ENCODE measurements at regions not wholly inside any gene's neighbourhood (a gene's known extent, or its start where the extent isn't known, plus 50 kb on each side); places are given as distances from the start of the nearest gene placed in this dataset.
A peak's percentile ranks its signal among the peaks of the same experiment; 100 is the strongest.
"Not testable (repeated sequence)": the region's sequence is repeated elsewhere in the genome, so short reads cannot be mapped to it uniquely, and the experiment has no call there.

DNA sequence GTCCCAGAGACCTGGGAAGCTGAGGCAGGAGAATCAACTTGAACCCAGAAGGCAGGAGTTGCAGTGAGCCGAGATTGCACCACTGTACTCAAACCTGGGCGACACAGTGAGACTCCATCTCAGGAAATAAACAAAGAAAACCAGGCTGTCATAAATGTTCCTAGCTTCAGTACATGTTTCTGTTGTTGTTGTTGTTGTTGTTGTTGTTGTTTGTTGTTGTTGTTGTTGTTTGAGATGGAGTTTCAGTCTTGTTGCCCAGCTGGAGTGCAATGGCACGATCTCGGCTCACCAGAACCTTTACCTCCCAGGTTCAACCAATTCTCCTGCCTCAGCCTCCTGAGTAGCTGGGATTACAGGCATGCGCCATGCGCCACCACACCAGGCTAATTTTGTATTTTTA, 452.5 kb downstream of the HS3ST3B1 start:
- DNase-seq: no peak

DNA sequence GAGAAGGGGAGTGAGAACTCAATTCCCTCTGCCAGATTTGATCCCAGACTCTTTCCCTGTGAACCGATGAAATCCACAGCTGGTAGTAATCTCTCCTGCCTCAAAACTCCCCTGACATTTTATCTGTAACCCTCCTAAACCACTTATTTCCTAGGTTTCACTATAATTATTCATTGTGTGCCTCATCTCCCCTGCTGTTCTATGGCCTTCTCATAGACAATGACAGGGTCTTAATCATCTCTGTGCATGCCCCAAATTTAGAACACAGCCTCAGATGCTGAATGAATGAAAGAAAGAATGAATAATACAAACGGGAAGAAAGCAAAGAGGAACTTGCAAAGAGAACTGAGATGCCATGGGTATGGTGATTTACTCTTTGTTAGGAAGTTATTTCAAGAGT, 451.1 kb downstream of the HS3ST3B1 start:
- no peak for DNase-seq

DNA sequence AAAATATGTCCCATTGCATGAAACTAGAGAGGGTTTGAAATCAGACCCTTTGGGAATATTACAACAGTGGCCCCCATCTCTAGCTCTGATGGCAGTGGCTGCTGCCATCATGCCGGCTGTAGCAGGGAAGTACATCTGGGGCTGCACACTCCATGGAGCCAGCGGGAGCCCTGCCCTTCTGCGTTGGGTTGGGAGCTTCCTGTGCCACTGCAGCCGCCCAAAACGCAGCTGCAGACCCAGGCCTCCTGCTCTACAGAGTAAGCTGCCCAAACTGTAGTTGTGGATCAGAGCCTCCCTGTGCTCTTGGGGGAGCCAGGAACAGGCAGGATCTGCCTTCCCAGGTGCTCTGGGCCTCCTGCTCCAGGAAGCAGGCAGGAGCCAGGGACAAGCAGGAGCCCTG, 450.0 kb downstream of the HS3ST3B1 start:
- DNase-seq: no peak

DNA sequence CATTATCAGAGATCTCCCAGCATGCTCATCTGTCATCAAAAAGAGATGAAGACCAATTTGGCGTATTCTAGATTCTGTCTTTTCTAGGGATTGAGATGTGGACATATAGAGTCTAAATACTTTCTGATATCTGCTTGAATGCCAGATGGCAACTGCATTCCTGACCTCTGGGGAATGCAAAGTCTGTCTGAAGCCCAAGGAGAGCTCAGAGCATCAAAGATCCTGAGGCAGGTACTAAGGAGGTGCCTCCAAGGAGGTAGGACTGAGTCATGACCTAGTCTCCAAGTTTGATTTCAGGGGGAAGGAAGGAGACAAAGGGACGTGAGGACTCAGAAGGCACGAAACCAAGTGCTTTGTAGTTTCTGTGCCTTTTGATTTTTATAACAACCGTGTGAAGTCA, 448.4 kb downstream of the HS3ST3B1 start:
- DNase-seq: no peak

DNA sequence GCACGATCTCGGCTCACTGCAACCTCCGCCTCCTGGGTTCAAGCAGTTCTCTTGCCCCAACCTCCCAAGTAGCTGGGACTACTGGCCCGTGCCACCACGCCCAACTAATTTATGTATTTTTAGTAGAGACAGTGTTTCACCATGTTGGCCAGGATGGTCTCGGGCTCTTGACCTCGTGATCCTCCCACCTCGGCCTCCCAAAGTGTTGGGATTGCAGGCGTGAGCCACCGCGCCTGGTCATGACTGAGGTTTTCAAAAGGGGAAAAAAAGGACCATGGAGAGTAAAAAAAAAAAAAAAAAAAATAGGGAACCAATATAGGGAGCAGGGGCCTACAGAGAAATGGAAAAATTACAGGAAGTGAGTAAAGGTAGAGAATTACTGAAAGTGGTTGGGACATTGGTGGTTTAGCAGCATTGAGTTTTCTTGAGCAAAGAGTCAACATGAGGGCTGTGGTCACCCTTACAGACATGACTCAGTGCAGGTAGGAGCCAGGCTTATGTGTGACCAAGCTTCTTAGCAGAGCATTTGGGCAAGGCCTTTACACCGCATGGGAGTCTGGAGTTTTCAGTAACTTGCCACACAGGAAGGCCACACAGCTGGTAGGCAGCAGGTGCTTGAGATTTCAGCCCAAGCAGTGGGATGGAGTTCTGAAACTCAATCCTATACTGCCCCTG, 447.3 kb downstream of the HS3ST3B1 start:
- DNase-seq: peak; percentile 53

DNA sequence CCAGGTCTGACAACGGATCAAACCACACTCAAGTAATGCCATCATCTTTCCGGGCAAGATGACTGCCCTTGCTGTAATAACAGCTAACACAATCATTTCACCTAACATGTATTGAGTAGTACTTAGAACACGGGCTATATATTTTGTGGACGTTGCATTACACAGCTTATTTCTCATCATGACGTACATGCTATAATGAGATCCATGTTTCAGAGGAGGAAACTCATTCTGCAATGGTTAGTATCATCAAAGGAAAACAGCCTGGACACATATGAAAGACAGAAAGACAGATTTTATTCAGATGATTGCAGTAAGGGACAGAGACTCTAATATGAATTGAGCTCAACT, 446.7 kb downstream of the HS3ST3B1 start:
- DNase-seq: no peak

DNA sequence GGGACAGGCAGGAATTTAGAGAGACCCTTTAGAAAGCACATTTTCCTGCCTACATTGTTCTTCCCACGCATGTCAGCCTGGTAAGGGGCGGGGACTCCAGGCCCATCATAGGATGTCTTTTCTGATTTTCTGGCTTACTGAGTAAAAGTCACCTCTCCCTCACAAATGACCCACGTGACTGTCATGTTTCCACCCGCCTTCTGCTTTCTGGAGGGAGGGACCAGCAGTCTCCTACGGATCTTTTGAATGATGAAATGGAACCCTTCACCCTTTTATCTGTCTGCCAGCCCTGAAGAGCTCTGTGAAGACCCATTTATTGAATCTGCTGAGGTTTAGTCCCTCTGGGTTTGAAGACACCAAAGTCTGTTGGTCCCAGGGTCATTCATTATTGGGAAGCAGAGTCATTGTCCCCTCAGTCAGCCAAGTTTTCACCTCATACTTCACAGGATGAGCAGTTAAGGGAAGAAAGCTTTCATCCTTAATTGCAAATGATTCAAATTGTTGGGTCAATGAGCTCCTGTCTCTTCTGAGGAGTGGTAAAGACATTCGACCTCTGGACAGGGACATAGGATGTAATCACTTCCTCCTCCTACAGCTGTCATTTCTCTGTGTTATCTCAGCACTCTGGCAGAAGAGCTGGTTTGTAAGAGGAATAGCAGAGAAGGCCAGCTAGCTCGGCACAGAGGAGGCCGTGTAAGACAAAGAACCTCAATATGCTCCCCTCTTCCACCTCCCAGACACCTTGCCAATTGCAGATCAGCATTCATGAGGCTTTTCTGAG, 446.1 kb downstream of the HS3ST3B1 start:
- no peak for DNase-seq

DNA sequence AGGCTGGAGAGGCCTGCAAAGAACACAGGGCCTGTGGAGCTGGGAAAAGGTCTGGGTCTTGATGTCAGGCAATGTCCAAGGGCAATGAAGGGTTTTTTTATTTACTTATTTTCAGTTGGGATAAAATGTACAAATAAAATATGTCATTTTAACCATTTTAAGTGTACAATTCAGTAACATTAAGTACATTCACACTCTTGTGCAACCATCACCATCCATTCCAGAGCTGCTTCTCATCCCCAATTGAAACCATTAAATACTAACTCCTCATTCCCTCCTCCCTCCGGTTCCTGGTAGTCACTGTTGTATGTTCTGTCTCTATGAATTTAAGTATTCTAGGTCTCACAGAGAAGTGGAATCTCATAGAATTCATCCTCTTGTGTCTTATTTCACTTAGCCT, 444.7 kb downstream of the HS3ST3B1 start:
- DNase-seq: no peak

DNA sequence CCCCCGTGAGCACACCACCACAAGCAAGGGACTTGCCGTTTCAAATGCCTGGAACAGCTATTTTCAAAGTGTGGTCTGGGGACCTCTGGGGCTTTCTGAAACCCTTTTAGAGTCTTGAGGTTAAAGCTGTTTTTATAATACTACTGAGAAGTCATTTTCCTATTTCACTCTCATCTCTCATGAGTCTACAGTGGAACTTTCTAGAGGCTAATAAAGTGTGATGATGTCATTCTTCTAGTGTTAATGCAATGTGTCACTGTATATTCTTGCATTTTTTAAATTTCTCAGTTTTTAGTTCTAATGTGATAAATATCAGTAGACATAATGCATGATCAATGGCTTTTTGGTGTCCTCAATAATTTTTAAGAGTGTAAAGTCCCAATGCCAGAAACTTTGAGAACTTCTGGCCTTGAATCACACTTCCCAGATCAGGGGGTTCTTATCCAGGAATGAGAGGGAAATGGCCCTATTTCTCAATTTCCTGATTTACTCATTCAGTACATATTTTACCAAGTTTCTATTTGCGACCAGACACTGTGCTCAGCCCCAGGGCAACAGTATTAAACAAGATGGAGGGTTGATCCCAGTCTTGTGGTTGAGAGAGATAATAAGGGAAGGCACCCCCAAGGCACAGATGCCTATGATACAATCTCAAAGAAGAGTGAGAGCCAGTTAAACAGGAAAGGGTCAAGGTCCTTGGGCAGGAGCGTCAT, 444.0 kb downstream of the HS3ST3B1 start:
- no peak for DNase-seq

DNA sequence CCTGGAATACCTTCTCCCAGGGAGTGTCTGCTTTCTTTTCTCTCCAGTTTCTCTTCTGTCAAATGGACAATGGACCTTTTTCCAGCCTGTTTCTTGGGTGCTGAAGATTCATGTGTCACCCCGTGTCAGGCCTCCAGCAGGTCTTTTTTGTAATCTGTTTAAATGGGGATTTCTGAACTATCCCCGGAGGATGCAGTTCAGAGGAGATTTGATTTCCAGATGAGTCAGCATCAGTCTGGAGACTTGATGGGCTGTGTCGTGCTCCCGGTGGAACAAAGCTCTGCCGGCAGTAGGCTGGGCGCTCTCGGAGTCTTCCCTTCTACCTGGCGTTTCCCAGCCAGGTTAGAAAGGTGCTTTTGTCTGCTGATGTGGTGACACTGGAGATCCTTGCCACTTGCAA, 440.6 kb downstream of the HS3ST3B1 start:
- DNase-seq: no peak

DNA sequence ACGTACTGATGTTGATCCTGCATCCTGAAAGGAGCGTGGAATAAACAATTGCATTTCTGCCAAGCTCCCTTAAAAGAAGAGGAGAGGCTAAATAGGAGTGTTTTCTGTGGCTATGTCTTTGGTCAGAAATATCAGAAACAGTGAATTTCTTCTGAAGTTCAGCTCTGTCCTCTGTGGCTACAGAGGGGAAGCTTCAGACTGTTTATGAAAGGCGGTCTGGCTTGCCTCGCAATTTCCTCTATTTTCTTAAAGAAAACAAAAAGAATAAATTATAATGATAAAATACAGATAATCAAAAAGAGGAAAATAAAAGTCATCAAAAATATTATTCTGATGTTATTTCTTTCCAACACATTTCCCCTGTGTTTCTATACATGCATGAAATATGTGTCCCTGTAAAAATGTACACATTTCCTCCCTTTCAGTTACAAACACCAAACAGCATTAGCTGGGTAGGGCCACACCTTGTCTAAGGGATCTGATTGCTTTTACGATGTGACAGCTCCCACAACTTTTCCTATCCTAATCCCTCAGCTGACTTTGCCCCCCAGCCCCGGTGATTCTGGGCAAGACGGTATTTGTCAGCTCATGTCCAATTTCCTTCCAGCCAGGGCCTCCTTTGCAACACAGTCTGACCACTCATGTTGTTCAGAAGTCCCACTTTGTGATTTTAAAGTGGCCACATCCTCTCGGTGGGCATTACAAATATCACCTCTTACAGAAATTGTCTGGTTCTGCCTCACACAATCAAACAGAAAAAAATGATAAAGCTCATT, 439.0 kb downstream of the HS3ST3B1 start:
- no peak for DNase-seq

DNA sequence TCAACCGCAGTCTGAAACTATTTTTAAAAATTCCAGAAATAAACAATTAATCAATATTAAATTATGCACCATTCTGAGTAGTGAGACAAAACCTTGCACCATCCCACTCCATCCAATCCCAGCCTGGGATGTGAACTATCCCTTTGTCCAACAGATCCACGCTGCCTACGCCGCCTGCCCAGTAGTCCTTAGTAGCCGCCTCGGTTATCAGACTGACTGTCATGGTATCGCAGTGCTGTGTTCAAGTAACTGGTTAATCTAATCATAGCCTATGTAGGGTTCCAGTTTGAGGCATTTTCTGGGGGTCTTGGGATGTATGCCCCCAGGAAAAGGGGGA, 437.7 kb downstream of the HS3ST3B1 start:
- DNase-seq: no peak

DNA sequence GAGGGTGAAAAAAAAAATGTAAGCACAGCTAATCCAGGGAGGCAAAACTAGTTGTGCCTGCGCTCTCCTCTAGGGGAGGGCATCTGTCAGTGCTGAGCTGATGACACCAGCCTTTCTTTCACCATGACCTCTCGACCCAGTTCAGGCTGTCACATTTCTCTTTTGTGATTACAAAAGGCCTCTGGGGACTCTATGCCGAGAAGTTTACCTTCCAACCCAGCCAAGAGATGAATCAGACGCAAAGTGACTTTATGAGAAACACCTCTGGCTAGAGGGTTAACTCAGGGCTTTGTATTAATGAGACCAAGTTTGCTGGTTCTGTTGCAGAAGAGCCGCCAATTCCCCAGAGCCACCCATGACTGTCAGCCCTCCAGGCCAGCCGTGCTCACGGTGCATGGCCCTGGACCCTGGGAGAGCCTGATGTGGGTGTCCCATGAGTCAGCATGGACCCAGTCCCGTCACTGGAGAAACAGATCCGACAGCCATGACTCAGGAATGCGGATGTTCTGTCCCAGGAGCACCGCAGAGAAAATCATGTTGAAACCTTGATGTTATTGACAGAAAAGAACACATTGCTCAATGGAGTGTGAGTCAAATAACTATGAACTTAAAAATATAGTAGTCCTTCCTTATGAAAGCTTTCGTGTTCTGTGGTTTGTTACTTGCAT, 437.2 kb downstream of the HS3ST3B1 start:
- DNase-seq: no peak

DNA sequence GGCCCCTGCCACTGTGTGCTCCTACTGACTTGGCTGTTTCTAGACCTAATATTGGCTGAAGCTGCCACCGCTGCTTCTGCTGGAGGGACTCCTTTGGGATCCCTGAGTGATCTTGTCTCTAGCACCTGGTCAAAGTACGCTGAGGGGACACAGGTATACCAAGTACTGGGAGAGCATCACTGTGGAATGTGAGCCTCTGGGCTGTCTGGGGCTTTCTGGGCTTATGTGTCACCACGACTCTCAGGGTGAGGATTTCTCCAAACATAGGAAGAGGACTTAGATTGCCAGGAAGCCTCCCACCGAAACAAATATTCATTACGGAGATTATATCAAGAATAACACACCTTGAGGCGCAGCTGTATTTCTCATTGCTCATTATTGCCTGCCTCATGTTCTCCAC, 435.8 kb downstream of the HS3ST3B1 start:
- no peak for DNase-seq

DNA sequence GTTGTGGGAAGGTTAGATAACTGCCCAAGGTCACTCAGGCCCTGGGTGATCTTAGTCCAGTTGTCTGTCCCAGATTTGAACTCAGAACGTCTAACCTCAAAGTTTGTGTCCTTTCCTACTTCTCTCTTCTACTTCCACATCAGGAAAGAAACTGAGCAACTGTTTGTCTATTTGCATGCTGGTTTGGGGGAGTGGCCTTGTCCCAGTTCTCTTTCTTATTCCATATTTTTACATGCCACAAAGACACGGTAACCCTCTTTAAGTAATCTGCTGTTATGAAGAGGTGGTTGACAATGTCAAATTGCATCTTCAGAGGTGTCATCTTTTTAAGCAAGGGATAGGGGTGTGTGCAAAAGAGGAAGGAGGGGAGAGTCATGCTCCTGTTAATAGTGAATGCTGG, 432.5 kb downstream of the HS3ST3B1 start:
- DNase-seq: no peak

DNA sequence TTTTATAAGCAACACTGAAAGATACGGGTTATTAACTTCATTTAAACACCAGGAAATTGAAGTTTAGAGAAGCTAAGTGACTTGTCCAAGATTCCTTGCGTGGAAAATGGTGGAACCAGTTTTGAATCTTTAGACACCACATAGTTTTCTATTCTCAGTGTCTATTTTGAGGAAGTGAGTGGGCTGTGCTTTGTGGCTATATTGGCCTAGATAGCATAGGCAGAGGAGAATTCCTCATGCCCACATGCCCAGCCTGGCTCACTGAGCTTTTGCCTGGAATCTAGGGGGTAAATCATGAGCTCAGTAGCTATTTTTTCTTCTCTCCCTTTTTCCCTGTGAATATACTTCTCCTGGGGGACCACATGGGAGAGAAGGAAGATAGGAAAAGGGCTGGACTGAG, 431.3 kb downstream of the HS3ST3B1 start:
- no peak for DNase-seq

DNA sequence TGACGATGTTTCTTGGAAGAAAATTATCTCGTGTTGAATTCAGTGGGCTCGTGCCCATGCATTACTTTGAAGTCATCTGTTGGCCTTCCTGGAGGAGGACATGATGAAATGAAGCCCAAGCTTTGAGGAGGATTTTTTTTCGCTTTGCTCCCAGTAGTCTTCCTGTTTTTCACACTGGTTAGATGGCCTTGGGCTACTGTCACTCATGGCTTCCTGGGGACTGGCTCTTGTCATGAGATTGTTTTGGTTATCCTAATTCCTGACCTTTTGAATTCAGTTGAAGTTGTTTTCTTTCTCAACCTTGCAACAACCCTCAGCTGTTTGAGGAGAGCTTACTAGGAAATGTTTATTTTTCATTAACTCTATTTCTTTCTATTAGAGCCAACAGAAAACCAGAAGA, 430.7 kb downstream of the HS3ST3B1 start:
- DNase-seq: no peak

DNA sequence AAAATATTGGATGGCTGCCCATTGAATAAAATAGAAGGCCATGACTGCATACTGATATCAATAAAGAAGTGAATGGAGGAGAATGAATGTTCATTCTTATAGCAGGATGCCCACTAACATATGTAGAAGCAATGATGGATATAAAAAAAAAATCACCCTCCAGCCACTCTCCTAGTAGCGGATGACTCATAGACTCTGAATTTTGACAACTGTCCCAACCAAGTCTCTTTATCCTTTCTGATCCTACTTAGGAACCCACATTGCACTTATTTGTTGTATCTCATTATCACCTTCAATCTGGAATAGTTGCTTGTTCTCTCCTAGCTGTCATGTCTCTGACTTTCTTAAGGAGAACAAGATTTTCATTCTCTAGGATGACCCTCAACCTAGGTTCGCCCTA, 429.9 kb downstream of the HS3ST3B1 start:
- DNase-seq: no peak

DNA sequence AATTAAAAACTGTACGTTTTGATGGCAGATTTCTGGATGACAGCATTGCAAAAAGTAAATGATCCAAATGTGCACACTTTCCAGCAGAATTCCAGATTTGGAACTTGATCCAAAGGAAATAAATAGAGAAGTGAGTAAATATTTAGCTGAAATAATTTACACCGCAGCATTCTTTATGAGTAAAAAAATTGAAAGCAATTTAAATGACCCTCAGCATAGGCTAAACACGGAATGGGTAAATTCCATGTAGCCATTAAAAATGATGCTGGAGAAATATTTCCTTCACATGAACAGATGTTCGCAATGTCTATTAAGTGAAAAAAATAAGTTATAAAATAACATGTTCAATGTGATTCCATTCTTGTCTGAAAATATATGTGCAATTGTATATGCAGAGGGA, 424.8 kb downstream of the HS3ST3B1 start:
- no peak for DNase-seq

DNA sequence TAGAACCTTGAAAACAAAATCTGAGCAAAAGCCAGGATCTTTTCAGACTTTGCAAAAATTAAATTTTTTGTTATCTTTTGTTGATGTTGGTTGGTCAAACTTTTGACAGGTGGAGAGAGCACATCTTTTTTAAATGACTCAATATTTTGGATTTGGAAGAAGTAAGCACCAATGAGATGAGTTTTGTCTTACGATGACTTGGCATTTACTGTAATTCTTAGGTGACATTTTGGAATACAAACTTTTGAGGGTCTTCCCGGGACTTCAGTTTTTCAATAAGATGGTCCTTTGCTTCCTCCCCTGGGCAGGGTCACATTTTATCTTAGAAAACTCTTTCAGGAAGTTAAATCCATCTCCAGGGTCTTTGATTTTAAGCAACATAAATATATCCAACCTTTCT, 423.9 kb downstream of the HS3ST3B1 start:
- DNase-seq: no peak

DNA sequence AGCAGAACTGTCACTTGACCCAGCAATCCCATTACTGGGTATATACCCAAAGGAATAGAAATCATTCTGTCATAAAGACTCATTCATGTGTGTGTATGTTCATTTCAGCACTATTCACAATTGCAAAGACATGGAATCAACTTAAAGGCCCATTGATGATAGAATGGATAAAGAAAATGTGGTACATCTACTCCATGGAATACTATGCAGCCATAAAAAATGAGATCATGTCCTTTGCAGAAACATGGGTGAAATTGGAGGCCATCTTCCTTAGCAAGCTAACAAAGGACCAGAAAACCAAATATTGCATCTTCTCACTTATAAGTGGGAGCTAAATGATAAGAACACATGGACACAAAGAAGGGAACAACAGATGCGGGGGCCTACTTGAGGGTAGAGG, 422.5 kb downstream of the HS3ST3B1 start:
- not testable (repeated sequence) for DNase-seq

DNA sequence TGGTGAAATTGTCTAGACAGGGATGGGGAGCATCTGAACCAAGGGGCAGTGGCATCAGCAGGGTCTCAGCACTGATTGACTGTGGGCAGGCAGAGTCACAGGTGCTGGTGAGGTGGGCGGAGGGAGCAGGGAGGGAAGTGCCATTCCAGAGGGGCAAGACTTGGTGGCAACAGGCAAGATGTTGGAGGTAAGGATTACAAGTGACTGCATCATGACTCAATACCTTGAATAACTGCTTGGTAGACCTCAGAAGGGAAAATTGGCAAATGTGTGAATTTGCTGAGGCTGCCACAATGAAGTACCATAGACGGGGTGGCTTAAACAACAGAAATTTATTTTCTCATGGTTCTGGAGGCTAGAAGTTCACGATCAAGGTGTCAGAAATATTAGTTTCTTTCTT, 419.1 kb downstream of the HS3ST3B1 start:
- DNase-seq: no peak

DNA sequence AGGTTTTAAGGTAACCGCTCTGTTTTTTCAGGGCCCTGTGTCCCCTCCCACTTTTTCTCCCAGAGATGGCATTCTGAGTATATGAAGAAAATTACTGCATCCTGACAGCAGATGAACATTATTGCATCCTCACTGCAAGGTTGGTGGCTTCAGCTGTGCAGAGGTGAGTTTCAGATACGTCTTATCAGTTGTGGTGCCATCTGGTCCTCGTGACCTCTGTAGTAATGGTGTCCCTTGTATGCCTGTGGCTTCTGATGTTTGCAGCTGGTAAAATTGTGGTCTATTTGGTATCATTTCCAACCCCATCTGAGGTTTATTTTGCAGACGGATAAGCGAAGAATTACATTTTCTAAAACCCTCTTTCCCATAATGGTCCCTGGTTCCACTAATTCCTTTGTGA, 417.0 kb downstream of the HS3ST3B1 start:
- DNase-seq: no peak

Data from NK-92 treated with Interleukin-12 subunit alpha and Interleukin-12 subunit beta, amount 100 ng/mL, for 24 hours (cell line).